Stimulated activated CD4-positive, alpha-beta T cell treated with anti-CD3 and anti-CD28 coated beads, Interleukin-12 subunit alpha, Interleukin-12 subunit beta, amount 100 ng/mL, for 48 hours (primary cell): ENCODE measurements at regions not wholly inside any gene's neighbourhood (a gene's known extent, or its start where the extent isn't known, plus 50 kb on each side); places are given as distances from the start of the nearest gene placed in this dataset.

Experiments used
- DNase-seq, 3 donors: peaks; one replicate each; pipeline ENCODE4 v3.0.0-alpha.2; 2020; ENCODE audit warnings: low read depth in 2 of 3, low spot score in 1 of 3

- DNase-seq, result no peak
Measured at GRCh38 chrX:22325096-22325495, 52.4 kb downstream of the CBLL2 start.

DNA sequence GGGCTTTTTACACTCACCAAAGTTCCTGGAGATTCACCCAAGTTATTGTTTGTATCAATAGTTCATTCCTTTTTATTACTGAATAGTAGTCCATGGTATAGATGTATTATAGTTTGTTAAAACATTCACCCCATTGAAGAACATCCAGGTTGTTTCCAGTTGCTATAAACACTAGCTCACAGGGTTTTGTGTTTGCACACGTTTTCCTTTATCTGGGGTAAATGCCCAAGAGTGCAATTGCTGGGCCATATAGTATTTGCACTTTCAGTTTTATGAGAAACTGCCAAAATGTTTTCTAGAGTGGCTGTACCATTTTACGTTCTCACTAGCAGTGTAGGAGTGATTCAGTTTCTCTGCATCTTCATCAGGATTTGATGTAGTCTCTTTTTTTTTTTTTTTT lies 57.1 kb downstream of the CBLL2 start:
- DNase-seq, result no peak

DNA sequence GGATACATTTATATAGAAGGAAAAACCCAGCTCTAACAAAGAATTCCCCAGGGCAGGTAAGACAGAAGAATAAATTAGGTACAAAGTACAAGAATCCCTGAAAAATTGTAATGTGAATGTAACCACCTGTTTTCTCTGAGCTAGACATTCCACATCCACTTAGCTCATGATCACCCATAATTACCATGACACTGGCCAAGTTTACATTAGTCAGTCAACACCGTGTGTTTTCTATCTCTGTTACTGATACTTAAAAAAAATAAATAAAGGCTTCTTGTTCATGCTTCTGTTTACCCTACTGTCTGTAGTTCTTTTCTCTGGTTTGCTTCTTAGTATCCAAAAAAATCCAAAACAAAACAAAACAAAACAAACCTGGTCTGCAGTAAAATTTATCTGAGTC lies 66.0 kb downstream of the CBLL2 start:
- DNase-seq, result no peak

DNA sequence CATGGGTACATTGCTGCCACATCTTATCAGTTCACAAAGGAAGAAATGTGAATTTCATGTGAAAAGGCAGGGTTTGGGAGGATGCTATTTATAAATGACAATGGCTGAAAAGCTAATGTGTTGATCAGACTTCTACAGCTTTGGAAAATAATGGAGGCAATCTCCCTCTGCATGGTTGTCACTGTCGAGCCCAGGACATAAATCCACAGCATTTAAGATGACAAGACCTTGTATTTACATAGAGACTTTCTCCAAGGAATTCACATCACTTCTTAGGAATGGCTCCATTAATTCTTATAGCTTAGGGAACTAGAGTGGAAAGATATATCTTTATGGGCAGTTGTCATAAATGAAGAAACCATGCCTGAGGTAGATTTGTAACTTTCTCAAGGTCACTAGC lies 66.7 kb downstream of the CBLL2 start:
- DNase-seq, result no peak

GRCh38 chrX:22340022-22340616 lies 67.4 kb downstream of the CBLL2 start:
- DNase-seq, result no peak

DNA sequence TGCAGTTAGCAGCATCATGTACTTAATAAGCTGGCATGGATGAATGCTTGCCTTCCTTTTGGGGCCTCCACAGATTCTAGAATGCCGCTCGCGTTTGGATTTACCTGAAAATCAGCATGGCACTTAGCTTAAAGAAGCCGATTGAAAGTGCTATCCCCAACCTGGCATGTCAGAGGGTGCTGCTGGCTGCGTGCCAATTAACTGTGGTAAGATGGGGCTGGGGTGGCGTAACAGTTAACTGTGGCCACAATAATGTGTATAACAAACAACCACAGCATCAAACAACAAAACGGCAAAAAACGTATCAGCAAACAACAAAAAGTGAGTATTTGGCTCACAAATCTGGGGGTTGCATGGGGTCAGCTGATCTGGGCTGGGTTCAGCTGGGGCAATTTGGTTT lies 70.5 kb downstream of the CBLL2 start:
- DNase-seq, result no peak

DNA sequence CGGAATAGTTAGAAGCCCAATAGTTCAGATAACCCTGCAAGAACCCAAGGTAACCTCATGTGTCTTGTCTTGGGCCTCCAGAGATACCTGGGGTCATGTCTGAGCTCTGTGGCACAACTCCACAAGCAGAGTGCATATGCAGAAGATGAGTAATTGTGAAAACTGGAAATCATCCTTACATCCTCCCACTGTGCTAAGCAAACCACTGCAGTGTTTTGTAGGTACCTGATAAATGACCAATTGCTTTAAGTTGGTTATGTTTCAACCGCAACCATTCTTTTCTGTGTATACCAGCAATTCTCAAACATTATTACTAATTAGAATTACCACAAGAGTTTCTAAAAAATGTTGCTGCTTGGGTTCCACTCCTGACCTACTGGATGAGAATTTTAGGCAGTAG lies 73.2 kb downstream of the CBLL2 start:
- DNase-seq, result no peak

GRCh38 chrX:22347491-22347890 lies 74.8 kb downstream of the CBLL2 start:
- DNase-seq, result no peak

- DNase-seq, result no peak
Measured at GRCh38 chrX:22349116-22349515, 76.4 kb downstream of the CBLL2 start.

- DNase-seq, result no peak
Measured at GRCh38 chrX:22351076-22351475, 78.4 kb downstream of the CBLL2 start.

GRCh38 chrX:22351966-22352365 lies 79.3 kb downstream of the CBLL2 start:
- DNase-seq, result no peak

GRCh38 chrX:22357621-22358020 lies 84.9 kb downstream of the CBLL2 start:
- DNase-seq, result no peak

DNA sequence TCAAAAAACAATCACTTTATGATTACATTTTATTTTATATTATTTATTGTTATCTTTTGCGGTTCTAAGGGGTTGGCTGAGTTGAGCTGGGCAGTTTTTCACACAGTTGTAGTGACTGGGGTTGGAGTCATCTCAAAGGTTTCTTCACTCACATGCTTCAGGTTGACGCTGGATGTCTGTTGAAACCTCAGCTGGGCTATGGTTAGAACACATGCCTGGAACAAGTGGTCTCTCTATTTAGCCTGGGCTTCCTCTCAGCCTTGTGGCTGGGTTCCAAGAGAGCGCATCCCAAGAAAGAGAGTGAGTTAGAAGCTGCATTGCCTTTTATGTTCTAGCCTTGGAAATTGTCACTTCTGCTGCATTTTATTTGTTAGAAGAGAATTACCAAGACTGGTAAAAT lies 87.4 kb downstream of the CBLL2 start:
- no peak for DNase-seq

DNA sequence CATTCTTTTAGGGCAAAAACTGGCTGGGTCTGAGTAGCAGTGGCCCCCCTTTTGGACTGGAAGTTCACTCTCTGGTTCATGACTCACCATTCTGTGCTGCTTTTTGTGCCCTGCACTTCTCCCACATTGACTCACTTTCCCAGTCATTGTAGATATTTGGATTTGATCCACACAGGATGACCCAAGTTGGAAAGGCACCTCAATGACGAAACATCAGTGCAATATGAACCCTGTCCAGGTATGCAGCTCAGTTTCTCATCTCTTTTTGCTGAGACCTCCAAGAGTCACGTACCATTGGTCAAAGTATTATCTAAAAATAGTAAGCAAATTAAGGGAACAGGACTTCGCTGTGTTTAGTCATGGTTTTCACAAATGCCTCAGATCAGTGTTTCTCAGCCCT lies 92.7 kb downstream of the CBLL2 start:
- no peak for DNase-seq

DNA sequence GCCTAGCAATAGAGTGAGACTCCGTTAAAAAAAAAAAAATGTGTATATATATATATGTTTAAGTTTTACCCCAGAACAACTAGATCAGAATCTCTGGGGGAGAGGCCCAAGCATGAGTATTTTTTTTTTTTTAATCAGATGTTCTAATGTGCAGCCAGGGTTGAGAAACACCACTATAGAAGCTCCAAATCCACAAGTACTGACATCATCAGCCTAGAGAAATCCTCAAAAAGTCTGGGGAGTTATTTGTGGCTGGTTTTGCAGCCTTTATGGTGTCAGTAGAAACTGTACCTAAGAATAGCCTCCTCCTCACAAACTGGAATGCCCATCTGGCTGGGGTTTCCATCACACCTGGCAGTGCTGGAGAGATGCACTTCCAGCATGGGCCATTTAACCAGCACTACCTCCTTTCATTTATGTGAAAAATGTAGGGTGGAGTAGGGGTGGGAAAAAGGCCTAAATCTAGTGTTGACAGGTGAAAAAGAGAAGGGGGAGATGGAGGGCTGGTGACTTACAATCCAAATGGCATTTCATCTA lies 93.5 kb downstream of the CBLL2 start:
- DNase-seq, result no peak

GRCh38 chrX:22366906-22367305 lies 94.2 kb downstream of the CBLL2 start:
- no peak for DNase-seq

DNA sequence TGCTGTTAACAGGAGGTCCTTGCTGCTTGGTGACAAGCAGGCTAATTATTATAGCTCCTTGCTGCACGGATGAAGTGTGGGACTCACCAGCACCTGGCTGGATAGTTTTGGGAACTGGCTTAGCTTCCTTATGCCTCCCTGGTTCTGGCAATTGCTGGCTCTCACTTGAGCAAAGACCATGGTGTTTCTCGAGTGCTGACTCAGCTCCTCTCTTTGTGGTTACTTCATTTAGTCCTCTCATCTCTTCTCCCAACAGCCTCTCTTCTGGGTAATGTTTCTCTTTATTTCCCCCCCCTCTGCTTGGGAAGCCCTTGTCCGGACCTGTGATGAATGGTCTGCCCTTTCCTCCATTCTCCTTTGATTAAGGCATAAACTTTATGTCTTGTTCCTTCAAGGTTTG lies 100.4 kb downstream of the CBLL2 start:
- no peak for DNase-seq

- DNase-seq, result no peak
Measured at GRCh38 chrX:22373766-22374165, 101.1 kb downstream of the CBLL2 start.

- DNase-seq, result no peak
Measured at GRCh38 chrX:22376369-22376768, 103.7 kb downstream of the CBLL2 start.

GRCh38 chrX:22378296-22378695 lies 105.6 kb downstream of the CBLL2 start:
- no peak for DNase-seq

- no peak for DNase-seq
Measured at GRCh38 chrX:22383988-22384387, 111.3 kb downstream of the CBLL2 start.

DNA sequence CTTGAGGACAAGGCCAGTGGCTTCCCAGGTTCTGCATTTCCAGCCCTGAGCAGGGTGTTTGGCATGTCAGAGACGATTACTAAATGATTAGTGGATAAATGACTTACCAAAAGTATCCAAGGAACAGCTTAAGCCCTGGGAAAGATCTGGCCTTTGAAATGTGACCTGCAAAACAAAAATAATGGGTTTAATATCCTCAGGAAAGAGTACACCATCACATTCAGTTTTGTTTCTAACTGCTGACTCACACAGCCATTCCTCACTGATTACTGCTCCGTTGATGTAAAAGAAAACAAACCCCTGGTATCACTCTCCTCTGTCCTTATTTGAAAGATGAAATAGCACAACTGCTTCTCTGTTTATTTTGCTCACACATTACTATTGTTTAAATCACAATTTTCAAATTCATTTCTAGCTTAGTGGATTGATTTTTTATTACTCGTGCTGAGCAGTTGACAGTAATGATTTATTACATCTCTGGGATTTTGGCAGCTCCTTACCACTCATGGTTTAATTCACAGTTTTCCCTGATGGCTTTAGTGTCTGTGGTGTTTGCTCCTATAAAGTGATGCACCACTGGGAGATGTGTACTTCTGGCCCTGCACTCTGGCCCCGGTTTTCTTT lies 117.0 kb downstream of the CBLL2 start:
- no peak for DNase-seq
